ENCODE measurements at regions not wholly inside any gene's neighbourhood (a gene's known extent, or its start where the extent isn't known, plus 50 kb on each side); places are given as distances from the start of the nearest gene placed in this dataset.

DNA sequence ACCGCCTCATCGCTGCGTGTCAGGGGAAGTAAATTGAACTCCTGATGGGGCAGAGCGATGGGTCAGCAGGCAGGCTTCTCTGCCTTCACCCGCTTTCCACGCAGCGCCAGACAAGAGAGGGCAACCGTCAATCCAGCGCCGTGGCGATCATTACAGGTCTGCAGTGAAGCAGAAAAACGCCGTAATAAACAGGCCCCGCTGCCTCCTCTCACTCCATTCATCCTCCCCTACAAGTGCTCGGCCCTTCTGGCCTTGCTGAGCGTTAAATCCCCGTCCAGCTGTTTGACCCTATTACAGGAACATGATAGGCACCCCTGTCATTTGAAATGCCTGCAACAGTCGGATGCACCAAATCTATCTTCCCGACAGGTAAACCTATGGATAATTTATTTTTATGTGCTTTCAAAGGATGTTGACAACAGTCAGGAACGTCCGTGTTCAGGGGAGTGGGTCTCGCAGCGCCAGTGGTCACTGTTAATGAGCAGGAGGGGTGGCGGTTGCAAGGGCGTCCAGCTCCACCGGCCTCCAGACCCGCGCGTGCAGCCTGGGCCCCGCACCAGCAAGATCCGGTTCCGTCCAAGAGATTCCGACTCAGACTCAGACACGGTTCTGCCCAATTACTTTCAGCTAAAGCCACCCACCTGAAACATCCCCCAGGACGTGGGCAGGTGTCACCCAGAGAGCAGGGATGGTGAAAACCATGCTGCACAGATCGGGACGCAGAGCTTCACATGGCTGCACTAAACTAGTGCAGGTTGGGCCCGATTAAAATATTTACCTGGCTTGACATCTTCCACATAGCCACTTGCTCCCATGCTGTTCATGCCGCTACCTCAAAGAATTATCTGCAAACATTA, 508.0 kb upstream of the MGMT start:
- FAIRE-seq, result no peak

DNA sequence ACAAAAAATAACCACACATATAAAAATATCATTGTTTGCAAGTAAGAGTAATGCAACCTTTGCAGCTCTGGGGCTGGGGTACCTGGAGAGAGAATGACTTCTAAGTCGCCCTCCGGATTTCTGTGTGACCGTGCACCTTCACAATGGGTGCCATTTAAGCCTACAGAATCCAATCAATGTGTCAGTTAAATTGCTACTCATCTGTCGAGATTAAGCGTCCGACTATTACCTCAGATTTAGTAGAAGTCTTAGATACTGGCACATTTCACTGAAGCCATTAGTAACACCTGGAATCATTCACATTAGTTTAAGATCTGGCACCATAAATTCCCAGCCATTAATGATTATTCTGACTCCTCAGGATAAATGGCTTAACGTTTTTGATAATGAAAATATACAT, 507.3 kb upstream of the MGMT start:
- FAIRE-seq, result no peak

DNA sequence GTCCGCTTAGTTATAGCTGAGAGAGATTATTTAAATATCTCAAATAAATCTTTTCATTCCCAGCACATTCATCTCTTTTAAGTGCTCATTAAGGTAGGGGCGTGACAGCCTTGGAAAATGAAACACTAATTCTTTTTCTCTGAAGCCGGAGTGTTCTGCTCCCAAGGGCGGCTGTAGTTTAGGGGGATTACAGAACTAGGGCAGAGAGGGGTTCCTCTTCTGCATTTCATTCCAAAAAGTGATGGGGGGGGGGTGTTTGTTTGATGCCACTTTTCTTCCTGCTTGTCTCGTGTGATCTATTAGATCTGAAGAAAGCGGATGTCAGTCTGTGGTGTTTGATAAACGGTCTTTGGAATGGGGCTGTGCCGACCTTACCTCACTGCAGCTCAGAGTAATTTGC, 506.5 kb upstream of the MGMT start:
- FAIRE-seq, result no peak

DNA sequence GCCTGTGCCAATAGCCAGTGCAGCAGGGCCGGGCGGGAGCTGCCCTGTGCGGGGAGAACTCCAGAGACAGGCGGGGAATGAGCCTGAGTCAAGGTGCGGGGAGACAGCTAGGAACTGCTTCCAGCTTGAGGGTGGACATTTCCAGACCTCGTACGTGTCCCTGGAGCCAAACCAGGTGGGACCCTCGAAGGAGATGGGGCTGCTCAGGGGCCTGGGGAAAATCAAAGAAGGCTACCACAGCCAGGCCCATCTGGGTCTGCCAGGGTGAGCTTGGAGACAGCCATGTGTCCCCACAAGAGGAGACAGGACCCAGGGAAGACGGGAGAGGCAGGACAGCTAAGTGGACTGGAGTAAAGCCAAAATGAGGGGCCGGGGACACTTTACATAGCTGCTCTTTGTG, 504.9 kb upstream of the MGMT start:
- FAIRE-seq, result no peak

DNA sequence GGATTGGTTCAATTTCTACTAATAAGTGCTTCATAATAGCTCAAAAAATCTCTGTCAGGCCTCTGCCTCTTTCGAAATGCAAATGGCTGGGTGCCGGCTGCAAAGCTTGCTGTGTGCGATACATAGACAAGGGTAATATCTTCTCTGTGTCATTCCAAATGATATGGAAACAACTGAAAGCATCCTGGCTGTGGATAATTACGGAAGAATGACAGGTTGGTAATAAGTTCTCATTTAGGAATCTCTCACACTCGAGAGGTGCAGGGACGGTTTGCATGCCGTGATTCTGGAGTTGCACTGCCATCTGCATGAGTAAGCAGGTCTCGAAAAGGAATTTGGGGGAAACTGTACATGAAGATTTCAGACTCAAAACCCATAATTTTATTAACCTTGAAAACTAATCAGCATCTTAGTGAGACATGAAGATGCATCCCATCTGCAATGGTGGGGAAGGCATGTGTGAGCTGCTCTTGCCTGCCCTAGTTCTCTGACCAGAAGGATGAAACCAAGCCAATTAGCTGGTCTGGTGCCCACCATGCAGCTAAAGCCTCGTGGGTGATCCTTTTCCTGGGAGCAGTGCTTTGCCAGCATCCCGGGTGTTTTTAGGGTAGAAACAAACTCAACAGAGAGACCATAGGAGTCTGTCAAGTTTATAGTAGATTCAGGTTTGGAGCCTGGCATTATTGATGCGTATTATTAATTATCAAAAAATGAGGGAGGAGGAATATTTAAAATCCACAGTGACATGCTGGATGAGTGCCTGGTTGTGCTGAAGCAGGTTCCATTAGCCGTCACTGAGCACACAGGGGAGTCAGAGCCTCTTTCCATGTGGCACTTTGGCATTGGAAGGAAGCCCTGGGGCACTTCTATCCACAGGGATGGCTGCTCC, 503.6 kb upstream of the MGMT start:
- no peak for FAIRE-seq

DNA sequence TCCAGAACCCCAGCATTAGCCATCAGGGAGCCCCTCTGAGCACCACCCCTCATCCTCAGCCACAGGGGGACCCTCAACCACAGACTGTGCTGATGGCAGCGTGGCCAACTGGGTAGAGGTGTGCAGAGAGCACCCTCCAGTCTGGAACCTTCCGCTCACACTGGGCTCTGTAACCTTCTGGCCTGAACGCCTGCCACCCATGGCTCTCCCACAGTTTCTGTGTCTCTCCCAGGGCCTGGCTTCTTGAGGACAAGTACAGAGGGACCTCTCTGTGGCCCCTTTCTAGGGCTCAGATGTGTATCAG, 503.0 kb upstream of the MGMT start:
- no peak for FAIRE-seq

DNA sequence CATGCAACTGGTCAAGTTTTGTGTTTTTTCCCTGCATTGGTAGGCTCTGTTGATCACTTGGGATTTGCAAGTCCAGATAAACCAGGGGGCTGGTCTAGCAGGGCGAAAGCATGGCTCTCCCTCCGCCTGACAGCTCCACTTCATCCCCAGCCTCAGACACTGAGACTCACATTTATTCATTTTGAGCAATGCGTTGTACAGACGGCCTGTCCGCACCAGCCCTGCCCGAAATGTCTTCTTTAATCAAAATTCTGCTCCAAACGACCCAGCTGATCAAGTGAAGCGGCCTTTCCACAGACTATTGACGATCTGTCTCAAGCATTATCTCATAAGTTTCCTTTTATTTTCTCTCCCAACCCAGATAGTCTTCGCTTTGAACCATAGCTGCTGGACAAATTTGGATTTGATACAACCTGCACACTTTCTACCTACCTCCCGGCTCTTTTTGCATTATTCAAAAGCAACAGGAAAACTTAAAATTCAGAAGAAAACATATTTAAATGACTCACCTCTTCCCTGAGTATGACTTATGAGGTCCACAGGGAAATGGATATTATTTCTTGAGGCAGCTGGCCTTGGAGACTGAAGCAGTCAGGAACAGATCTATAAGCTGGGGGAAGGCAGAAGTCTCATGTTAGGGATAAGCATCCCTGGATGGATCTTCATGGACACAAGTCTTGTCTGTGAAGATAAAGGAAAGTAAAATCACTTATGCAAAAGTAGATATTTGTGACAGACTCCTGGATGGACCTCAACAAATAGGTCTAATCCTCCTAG, 498.9 kb upstream of the MGMT start:
- no peak for FAIRE-seq

DNA sequence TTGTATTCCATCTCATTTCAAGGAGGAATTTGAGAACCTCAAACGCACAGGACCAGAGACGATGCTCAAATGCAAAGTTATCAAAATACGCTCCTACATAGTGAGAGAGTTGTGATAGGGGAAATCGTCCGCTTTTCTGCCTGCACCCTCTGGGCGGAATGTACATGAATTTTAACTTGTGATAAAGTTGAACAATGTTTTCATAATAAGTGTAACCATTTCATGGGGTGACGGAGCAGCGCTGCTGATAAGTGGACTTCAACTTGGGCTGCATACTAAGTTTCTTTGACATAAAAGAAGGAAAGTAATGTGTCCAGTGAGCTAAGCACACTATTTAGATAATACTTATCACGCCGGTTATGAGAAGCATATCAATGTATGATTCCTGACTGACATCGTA, 497.5 kb upstream of the MGMT start:
- no peak for FAIRE-seq

DNA sequence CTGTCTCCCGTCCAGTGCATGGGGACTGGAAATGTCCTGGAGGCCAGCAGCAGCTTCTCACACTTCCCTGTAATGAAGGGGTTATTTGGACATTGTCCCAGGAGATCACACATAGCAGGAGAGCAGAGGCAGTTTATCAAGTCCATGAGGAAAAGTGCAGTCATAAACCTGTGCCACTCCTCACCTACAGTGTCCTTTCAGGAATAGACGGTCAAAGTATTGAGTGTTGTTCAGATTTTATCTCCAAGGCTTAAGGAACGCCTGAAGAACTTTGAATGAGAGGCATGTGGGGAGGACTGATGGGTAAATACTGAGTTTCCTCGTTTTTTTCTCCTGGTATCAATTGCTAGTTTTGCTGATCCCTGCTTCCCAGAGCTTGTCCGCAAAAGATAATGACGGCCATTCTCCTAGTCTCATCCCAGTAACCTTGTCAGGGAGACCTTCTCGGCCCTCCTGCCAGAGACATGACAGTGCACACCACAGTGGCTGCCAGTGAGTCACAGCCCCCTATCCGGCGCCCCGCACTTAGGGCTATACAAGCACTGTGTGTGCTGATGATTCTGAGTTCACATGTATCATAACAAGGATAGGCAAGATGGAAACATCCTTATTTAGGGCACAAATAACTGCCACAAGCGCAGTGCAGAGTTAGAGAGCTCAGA, 495.5 kb upstream of the MGMT start:
- FAIRE-seq, result no peak

DNA sequence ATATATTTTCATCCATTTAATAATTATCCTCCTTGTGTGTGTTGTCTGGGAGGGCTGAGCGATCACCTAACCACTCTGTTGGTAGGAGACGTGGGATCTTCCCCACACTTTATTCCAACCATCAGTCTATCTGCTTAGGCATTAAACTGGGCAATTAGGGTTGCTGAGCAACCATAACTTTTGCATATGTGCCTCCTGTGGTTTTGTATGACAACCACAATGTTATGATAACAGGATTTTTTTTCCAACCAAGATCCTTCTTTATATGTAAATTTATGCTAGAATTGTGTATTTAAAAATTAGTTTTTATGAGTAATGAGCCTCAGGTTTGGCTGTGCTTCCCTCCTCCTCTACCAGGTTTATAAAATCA, 495.0 kb upstream of the MGMT start:
- no peak for FAIRE-seq

DNA sequence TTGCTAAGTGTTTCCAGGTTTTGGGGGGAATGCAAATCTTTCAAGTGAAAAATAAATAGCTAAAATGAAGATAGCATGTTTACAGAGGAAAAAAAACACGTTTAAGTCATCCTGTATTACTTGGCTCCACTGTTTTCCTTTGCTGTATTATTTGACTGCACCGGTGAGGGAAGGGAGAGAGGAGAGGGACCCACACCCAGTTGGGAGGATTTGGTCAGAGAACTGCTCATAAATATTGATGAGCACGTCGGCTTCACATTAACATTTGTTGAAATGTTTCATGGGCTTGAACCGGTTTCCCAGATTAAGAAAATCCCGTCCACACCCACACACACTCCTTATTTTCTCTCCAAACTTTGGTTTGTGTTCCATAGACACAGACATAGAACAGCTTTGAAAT, 493.8 kb upstream of the MGMT start:
- FAIRE-seq, result no peak

DNA sequence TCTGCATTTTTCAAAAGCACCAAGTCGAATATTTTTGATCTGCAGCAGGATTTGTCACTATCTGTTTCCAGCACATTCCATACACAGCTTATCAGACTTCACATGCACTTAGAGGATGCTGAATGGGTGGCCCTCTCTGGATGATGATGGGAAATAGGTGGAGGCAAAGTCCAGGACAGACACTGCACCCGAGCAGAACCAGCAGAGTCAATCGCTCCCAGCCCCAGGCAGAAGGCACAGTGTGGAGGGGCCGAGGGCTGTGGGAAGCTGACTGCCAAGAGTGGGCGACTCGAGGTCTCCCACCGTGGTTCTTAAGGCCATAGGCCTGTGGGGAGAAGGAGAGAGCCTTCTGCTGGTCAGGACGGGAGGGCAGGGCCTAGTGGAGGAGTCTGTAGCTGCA, 490.2 kb upstream of the MGMT start:
- FAIRE-seq, result no peak

DNA sequence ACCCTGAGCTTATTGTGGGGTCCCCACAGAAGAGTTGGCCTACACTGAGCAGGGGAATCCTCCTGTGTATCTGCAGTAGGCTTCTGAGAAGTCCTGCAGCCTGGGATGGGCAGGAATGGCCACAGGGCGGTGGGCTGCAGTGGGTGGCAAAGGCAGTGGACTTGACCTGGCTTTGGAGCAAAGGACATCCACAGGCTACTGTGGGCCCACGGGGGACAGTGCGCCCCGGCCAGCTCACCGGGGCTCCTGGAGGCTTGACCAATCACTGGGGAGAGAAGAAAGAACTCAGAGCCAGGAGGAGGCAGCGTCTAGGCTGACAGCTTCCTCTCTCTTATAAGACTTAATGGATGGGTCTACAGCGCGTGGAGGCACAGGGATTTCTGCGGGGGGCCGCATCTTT, 488.8 kb upstream of the MGMT start:
- no peak for FAIRE-seq

DNA sequence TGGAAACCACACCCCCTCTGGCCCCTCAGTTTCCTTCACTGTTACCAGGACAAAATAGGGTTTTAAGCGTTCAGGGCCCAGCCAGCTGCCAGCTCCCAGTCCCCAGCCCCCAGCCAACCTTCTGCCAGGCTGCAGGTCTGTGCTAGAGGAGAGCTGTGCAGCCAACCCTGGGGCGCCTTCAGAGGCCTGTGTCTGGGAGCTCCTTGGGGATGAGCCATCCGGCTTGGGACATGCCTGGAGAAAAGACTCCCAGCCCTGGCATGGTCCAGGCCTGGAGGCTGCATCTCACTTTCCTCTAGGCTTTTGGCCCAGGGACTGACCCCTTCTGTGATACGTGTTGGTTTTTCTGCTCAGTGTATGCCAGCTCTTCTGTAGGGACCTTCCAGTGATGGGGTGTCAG, 487.6 kb upstream of the MGMT start:
- no peak for FAIRE-seq

DNA sequence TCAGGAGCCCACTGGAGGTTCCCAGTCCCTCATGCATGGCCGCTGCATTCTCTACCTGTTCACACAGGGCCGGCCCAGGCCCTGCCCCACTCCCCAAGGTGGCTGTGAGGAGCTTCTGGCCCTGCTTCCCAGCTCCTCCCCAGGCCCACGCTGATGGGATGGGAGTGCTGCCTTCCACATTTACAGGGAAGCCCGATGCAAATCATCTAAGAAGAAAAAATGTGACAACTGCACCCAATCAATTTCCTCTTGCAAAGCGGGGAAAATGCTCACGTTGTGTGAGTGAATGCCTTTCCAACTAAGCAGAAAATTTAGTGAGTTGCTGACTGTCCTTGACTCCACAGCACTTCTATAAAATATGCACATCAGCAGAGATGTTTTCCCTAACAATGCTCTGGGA, 485.8 kb upstream of the MGMT start:
- FAIRE-seq, result no peak

DNA sequence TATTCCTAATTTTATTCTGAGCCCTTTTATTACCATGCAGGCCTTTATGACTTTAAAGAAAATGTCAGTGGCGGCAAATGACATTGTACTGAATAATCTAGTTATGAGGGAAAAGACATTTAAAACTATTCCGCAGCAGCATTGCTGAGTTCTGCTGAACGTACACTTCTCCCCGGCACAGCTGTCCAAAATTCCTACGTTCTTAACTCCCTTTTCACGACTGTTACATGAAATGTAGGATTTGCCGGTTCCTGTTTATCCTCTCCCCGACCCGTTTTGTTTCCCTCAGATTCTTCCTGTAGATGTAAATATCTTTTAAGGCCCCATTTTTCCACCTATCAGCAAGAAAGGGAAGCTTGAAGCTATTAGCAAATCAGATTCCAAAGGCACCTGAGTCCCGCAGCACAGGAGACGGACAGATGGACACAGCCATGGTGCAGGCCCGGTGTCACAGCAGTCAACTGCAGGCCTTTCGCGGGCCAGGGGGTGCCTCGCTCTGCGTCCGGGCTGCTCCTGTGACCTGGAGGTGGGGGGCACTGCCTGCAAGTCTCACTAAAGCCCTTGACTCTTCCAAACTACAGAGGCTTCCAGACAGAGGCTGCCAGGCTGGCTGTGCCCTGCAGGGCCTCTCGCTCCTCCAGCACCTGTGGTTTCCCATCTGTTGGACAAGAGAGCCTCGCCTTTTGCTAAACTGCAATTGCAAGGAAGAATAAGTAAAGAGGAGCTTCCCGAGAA, 485.0 kb upstream of the MGMT start:
- no peak for FAIRE-seq

DNA sequence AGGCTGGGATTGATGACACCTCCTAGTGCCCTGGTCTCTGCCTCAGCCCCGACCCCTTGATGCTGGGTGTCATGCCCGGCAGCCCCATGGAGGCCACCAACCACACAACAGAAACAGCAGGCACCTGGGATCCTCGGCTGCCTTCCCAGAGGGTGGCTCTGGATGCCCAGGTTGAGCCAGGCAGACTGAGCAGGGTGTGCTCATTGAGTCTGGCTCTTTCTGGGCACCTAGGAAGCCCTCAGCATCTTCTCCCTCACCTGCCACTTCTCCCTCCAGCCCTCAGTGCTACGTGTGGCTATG, 484.5 kb upstream of the MGMT start:
- FAIRE-seq, result no peak

DNA sequence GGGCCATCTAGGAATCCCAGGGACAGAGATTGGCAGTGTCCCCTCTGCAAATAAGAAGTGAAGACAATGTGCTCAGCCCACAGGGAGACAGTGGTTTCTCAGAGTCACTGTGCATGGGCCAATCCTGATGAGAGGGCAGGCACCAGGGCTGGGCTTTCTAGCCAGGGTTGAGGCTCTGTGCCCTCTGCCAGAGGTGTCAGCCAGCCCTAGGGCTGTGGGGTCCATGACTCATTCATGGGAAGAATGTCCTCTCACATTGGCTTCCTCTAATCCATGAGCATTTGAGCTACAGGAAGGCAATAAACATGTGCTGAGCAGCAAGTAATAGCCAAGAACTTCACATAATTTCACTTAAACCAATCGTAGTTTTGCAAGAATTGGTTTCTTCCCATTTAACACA, 482.0 kb upstream of the MGMT start:
- no peak for FAIRE-seq

DNA sequence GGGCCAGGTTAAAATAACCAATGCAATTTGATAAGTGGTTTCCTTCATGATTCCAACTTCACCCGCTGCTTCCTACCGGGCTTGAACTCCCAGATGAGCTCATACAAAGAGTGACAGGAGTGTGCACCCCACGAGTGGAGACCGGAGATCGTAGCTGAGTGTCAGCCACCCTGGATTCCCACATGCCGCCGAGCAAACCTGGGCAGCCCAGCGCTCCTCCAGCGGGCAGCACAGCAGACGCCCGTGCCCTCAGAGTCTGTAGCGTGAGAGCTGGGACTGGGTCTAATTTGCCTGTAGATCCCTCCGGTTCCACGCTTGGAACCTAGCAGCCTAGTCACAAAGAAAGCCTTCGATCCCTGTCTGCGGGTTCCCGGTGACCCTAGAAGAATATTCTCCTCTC, 476.1 kb upstream of the MGMT start:
- FAIRE-seq, result no peak

DNA sequence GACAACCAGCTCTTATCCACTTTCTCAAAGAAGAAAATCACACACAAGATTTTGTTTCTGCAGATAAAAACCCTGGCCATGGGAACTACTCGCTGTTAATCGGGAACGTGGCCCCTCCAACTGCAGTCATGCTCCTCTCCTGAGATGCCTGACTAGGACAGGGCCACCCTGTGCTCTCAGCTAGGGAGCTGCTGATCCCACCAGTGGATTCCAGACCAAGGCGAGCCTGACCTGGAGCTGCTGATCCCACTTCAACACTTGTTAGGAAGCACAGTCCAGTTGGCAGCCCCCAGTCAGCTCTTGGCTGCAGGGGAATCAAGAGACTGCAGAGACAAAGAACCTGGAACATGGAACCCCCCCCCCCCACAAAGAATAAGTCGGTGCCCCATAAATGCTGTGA, 474.3 kb upstream of the MGMT start:
- no peak for FAIRE-seq

DNA sequence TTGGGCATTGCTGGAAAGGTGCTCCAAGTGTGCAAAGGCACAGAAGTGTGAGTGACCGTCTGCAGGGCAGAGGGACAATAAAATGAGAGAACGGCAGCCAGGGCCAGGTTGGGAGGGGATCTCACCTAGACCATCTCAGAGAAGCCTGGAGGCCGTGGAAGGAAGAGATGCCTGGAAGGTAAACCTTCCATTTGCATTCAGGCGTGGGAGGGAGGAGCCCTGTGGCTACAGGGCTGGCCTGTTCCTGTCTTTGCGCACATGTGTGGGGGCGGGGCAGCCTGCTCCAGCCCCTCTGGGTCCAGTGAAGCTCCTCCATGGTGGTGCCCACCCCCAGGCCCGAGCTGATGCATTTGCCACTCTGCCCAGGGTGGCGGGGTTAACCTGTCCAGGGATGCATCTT, 473.6 kb upstream of the MGMT start:
- FAIRE-seq, result no peak

DNA sequence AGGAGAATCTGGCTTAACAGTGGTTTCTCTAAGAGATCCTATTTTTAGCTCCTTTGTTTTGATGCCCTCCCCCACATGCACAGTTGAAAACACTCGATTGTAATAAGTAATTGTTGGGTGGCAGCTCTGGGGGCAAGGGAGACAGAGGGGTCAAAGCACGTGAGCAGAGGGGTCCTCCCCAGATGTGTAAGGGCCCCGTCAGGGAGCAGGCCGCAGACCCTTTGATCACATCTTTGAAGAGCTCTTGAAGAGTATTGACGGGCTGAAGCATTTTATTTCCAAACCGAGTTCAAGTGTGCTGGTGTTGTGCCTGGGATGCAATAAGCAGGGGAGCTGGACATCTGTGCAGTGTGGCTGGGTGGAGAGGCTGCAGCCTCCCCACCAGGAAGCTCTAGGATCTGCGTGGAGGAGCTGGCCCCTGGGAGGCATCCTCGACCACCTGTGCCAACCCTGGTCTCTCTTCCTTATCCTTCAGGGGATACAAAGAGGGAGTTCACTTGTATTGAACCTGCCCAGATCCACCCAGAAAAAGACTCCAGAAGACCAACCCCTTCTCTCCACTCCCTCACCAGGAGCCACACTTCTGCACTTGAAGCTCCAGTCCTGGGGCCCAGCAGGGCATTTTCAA, 473.0 kb upstream of the MGMT start:
- no peak for FAIRE-seq
